ENCODE measurements at regions not wholly inside any gene's neighbourhood (a gene's known extent, or its start where the extent isn't known, plus 50 kb on each side); places are given as distances from the start of the nearest gene placed in this dataset.
"Not testable (repeated sequence)": the region's sequence is repeated elsewhere in the genome, so short reads cannot be mapped to it uniquely, and the experiment has no call there.

DNA sequence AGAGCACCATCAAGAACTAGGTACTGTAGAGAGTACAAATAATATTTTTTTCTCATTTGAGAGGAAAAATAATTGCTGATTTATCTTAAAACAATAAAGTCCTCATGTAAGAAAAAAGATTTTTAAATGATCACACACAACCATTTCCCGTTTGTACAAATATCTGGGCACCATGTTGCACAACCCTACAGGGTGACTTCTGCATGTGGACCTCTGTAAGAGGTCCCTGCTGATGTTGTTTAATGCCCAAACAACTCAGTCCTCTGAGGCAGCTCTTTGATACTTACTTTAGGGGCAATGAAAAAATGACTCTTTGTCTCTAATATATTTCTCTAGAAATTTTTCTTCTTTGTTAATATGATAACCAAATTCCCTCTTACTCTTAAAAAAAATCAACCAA lies 168.1 kb upstream of the SATB1 start:
- DNase-seq, result no peak

DNA sequence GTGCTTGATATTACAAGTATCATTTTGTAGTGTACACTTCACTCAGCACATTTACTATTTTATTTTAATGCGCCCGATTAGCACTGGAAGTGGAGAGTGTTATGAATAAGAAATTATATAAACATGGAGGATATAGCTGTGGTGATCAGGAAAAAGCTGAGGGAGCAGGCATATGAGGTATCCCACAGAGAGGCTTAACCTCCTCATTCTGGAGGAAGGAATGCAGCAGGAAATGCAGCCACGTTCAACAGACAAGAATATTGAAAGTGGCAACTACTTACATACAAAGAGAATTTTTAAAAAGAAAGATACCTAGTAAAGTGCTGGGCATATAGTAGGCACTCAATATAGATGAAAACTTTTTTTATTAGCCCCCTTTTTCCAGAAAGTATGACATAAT lies 166.0 kb upstream of the SATB1 start:
- DNase-seq, result no peak

DNA sequence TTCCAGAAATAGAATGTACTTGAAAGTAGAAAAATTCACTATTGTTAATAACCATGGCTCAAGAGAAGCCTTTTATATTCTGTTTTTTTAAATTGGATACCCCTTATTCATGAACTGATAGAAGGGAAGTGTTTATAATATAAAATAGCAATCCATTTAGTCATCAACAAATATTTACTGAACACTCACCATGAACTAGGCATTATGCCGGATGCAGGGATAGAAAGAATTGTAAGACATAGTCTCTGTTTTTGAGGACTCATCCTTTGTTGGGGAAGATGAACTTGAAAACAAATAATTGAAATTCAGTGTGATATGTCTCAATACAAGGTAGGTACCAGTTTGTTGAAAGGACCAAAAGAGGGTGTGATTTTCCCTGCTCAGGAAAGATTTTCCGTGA lies 160.9 kb upstream of the SATB1 start:
- DNase-seq, result no peak

DNA sequence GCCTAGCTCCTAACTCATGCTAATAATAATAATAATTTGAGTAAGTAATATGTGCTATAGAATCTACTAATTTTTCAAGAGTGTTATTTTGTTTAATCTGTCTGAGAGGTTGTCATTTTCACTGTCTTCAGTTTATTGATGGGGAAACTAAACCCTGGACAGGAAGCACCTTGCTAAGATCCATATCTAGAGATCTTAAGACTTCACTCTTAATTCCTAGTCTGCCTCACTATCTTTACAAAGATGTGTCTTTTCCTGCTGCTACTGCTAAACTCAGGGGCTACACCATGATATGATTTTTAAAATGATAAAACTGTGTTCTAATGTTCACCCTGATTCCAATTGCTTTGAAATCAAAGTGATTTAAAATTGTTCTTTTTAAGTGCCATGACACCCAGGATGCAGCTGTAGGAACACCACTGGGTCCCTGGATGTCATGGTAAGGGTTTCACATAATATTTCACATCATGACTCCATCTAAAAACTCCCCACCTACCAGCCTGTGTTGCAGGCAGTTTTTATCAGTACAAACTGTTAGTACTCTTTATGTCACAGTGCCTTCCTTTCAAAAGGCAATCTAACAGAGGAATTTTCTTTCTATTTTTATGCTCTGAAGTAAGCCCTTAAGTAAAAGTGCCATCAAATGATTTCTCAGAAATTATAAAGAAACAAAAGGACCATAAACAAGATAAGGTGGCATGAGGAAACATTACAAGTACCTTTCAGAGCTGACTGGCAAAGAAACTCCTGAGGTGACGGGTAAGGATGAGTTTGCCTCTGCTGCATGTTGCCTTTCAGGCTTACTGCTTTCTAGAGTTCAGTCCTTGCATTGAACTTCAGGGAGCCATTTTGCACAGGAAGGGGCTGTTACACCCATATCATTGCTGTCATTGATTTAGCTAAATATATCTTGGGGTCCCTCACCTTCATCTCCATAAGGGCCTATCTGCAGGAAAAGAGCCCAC lies 160.1 kb upstream of the SATB1 start:
- DNase-seq, result no peak

DNA sequence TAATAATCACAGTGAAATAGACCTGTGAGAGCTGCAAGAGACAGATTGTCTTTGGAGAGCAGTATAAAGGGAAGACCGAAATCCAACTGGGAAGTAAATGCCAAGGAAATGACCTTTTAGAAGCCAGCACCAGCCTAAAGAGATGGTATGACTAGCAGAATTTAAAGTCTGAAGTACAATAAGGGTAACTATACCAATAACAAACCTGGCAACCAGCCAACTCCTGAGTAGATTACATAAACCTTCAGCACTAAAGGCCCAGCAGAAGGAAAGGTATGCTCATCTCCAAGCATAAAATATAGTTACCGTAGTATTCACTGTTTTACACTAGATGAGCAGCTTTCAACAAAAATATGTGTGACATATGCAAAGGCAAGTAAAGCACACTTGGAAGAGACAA lies 155.1 kb upstream of the SATB1 start:
- no peak for DNase-seq

DNA sequence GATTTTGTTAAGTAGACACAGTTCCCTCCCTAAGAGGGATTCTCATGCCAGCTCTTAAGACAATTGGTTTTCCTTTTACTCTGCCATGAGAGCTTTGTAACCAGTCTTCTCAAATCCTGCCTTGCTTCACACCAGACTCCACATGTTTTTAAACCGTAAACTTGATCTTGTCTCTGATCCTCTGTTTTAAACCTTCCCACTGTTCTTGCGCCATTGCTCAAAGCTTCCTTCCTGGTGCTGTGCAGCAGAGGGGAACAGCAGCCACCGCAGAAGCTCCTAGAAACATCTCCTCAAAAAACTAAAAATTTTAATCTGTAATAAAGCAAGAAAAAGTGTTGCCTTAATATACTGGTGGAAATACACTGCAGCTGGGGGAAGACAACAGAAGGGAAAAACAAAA lies 154.5 kb upstream of the SATB1 start:
- no peak for DNase-seq

DNA sequence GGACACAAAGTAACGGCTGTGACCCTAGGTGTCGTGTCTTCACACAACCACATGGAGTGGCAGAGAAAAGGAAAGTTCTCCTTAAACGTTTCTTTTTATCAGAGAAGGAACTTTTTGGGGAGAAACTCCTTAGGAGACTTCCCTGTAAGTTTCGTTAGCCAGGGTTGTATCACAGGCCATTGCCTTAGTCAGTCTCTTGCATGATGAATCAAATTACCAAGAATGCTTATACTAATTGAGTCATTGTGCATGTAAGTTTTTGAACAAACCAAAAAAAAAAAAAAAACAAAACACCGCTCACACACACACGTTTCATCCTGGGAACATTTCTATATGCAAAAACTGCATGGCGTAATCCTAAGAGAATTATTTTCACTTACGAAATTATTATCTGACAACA lies 150.4 kb upstream of the SATB1 start:
- no peak for DNase-seq

DNA sequence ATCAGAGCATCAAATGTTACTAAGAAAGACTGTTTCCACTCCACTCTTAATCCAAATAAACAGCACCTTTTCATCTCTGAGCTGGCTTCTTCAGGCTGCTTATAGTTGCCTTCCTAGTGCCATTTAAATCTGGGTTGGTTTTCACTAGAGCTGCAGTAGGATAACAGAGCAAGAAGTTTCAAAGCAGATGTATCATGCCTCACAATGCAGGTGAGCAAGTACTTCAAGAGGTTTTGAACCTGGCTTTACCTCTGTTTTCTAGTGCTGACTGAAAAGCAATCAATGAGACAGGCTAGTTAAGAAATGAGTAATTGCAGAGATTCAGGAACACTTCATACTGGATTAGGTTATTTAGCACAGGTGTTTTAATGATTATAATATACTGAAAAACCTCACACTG lies 147.7 kb upstream of the SATB1 start:
- no peak for DNase-seq

DNA sequence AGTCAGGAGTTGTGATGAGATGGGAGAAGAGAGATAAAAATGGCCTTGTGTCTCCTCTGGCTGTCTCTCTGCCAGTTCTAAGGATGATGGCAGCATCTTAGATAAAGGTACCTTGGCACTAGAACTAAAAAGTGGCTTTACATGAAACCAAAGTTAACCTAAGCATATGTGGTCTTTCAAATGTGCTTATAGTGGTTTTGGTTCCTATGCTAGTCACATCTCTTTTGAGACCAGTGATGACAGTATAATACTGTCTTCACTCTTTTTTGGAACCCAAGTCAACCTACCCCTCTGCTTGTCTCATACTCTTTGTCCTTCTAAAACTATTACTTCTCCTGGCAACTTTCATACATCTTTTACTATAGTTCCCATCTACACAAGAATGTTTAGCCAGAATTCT lies 142.2 kb upstream of the SATB1 start:
- no peak for DNase-seq

DNA sequence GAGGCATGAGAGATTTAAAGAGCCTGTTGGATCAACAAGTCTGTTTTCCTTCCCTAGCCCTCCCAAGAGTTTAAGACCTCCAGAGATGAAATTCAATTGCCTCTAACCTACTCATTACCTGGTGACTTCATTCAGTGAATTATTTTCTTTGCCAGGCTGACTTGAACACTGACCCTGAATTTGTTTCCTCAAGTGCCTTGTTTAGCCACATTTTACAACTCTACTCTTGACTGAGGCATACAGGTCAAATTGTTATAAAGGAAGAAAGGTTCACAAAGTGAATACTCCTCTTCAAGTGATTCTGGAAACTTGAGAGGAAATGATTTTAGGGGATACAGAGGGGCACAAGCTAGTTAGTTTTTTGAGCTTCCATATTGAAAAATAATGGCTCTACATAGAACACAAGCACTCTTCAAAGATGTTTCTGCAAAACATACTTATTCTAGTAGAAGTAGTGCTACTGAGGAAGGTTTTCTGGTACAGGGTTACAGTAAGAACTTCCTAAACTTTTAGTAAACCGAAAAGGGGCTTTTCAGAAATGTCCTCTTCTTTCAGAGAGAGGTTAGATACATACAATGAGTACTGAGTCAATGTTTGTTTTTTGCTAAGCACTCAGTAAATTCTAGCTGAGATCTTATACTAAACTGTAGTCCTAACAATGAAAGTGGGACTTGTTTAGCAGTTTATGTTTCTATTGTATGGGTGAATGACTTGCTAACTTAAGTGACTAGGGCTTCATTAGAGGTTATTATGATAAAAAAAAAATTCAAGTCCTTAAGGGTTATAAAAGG lies 137.4 kb upstream of the SATB1 start:
- no peak for DNase-seq

DNA sequence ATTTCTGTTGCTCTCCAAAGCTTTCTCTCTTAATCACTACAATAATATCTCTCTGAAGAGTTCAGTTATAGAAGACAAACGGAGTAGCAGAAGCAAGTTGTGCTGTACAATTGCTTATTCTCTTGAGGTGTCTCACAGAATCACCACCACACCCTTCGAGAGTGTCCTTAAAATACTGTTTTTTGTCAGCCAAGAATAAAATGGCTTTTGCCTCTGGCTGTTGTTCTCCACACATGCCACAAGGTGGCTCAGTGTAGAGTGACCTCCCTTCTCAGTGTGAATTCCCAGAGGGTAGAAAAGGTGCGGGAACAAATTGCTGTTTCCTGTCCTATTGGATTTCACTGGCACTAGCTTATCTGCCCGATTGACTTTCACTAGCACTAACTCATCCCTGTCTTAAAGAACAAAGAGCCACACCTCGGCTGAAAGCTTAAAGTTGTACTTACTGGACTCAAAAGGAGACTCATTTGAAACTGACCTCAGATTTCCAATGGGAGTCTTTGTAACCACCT lies 134.2 kb upstream of the SATB1 start:
- peak; percentile 67 to 68 for DNase-seq

DNA sequence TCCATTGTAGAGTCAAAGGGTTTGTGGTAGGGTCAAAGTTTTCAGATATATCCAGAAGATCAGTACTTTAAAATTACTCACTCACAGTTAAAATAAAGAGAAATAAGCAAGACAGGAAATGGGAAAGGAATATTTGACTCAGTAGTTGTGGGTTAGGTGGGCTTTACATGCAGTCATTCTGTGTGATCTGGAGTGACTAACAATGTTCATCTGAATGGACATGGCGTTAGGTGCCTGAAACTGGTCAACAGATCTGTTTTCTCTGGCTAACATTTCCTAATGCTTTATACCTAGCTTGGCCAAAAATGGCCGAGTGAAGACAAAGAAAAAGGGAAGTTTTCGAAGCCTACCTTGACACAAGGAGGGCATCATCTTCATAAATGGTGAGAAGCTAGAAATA lies 133.4 kb upstream of the SATB1 start:
- DNase-seq, result peak; percentile 35 to 40

DNA sequence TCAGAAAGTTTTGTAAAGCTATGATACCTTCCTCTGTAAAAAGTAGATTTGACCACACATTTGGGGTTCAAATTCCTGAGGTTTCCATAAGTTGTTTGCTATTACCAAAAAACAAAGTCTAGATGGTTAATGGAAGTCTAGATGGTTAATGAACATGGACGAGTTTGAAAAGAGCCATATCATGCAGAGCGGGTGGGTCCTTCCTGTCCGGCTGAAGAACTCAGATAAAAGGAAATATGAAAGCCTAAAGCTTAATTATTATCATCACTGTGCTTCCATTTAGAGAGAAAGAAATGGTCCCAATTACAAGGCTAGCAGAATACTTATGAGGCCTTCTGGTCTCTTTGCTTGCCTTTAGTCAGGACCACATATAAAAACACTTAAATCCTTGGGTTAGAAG lies 132.1 kb upstream of the SATB1 start:
- DNase-seq, result no peak

DNA sequence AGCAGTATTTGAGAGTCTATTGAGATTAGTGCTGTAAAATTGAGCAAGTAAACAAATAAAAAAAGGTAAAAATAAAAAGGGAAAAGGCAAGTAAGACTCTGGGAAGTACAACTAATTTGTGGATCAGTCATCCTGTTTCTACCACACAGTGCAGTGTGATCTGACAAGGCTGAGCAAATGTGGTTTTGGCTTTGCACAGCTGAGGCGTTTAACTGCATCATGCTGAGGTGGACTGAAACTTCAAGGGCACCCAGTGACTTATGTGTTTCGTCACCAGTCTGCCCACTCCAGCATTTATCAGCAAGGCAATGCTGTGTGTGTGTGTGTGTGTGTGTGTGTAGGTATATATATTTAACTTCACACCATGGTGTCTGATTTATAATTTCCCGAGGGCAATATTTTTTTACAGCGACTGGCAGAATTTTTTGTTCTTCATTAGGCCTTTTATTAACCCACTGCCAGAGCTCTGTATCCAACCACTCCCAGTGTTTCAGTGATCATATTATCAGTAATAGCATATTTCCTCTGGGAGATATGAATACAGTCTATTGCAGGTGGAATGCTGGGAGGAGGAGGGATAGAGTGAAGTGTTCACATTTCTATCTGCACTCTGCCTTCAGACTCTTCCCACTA lies 131.5 kb upstream of the SATB1 start:
- DNase-seq, result peak; percentile 75 to 80

DNA sequence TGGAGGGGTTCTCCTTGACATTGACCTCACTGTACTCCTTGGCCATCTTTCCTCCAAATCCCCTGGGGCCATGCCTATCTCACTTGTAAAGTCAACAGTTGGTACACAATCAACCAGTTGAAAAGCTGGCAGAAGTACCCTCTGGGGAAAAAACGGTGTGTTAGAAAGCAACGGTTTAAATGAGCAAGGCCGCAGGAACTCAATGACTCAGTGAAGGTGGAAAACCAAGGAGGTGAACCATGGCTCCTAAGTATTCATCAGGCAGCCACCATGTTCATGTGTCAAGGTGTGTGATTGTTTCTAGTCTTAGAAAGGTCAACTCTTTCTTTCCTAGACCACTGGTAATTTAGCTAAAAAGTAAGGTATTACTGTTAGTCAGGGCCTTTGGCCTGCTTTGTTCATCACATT lies 130.9 kb upstream of the SATB1 start:
- DNase-seq, result peak; percentile 71 to 75

DNA sequence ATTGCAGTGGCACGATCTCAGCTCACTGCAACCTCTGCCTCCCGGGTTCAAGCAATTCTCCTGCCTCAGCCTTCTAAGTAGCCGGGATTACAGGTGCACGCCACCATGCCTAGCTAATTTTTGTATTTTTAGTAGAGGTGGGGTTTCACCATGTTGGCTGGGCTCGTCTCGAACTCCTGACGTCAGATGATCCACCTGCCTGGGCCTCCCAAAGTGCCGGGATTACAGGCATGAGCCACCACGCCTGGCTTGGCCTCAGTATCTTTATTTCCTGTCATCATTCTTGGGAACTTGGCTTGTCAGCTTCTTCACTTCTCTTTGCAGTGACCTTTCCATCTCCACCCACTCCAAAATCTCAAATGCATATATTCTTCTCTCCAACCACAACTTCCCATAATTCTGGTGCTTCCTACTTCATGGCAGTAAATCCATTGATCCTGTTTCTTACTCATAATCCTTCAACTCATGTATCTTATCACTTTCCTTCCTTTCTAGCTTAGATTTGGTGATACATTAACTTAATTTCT lies 127.5 kb upstream of the SATB1 start:
- DNase-seq, result not testable (repeated sequence)

DNA sequence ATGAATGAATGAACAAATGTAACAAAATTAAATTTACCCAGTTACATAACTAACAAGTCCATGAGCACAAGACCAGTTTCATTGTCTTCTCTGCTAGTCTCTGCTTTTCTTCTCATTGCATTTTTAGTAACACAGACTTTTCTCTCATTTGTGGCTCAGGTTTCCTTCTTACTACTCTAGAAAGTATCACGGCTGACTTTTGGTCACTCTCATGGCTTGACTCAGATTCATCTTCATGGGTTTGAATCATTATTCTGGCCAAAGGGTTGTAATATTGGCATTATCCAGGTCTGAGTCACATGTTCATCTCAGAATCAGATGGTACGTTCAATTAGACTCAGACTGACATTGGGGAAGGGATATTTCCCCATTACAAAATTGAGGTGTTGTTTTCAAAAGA lies 121.5 kb upstream of the SATB1 start:
- DNase-seq, result no peak

DNA sequence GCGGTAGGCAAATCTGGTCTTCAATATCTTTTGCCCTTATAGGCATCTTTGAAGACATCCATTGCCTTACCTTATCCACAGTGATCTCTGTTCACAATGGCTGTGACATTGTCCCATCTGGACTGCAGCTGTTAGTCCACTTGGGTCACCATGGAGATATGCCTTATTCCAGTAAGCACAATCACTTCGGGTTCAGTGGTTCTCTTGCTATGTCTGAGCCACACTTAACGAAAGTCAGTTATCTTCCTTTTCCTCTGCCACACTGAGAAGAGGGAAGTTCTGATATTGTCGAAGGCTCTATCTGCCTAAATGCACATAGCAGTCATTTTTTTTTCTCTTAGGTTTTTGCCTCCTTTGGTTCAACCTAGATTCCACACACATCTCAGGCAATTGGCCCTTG lies 119.0 kb upstream of the SATB1 start:
- DNase-seq, result no peak

DNA sequence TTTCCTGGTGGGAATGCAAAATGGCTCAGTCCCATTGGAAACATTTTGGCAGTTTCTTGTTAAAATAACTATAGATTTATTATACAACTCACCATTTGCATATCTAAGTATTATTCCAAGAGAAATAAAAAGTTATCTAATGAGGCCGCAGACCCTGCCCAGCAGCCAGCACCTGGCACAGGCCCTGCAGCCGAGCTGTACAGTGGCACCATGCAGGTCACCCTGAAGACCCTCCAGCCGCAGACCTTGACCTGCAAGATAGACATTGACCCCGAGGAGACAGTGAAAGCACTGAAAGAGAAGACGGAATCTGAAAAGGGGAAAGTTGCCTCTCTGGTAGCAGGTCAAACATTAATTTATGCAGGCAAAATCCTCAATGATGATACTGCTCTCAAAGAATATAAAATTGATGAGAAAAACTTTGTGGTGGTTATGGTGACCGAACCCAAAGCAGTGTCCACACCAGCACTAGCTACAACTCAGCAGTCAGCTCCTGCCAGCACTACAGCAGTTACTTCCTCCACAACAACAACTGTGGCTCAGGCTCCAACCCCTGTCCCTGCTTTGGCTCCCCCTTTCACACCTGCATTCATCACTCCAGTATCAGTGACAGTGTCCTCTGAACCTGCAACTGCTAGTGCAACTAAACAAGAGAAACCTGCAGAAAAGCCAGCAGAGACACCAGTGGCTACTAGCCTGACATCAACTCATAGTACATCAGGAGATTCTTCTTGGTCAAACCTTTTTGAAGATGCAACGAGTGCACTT lies 113.5 kb upstream of the SATB1 start:
- DNase-seq, result no peak

DNA sequence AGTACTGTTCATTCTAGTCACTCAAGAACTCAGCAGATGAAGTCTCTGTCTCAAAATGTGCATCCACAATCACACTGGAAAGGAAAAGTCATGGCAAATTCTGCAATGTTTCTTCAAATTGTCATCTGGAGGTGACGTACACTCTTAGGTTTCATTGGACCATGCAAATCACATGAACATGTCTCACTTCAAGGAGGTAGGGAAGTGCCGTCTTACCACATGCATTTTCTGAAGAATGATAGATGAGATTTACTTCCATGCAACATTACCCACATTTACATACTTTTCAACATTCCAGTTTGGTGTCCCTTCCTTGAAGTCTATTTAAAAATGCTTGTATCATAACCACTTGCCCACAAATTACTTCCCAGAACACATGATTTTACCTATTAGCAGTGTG lies 107.9 kb upstream of the SATB1 start:
- DNase-seq, result no peak

DNA sequence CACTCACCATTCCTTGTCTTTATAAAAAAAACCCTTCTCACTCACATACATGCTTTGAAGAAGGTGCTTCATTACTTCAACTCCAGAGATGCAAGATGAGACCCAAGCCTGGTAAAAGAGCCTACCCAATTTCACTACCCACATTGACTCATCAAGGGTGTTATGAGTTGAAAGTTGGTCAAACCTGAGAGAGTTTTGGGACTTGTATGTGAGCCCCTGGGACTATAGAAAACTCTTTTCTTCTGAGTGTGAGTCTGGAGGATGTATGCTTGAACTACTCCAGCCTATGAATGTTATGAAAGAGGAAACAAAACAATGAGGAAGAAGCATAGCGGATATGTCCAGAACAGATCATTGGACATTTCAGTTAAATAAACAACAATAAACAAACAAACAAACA lies 106.5 kb upstream of the SATB1 start:
- DNase-seq, result no peak

DNA sequence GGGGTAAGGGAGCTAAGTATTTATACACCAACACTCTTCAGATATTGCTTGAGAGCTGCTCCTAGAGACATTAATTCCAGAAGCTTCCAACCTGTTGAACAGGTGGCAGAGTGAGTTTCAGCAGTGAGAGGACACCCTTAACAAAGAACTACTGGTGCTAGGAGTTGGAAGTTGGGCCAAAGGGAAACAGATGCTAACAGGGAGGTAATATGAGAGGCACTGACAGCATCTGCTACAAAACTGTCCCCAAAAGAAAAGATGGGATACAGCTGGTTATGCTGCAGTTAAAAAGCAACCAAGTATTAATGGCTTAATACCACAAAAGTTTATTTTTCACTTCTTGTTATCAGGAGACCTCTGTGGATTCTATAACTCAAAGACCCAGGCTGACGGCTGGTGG lies 104.5 kb upstream of the SATB1 start:
- no peak for DNase-seq
